NCI-H226 (cell line): ENCODE measurements at regions not wholly inside any gene's neighbourhood (a gene's known extent, or its start where the extent isn't known, plus 50 kb on each side); places are given as distances from the start of the nearest gene placed in this dataset.

Source experiments
- DNase-seq: peaks from one replicate; pipeline ENCODE4 v3.0.0-alpha.2; 2015

- no peak for DNase-seq
Measured at GRCh38 chr12:118773956-118774723, 207.2 kb upstream of the SRRM4 start.

GRCh38 chr12:118777504-118777903 lies 203.8 kb upstream of the SRRM4 start:
- no peak for DNase-seq

DNA sequence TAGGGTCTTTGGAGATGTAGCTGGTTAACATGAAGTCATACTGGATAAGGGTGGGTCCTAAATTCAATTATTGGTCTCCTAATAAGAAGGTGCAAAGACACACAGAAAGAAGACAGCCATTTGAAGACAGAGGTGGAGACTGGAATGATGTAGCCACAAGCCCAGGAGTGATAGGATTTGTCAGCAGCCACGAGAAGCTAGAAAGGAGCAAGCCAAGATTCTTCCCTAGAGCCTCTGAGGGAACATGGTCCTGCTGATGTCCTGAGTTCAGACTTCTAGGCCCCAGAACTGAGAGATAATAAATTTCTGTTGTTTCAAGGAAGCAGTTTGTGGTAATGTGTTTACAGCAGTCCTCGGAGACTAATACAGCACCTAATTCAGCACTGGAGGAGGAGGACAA lies 203.3 kb upstream of the SRRM4 start:
- DNase-seq, result no peak

DNA sequence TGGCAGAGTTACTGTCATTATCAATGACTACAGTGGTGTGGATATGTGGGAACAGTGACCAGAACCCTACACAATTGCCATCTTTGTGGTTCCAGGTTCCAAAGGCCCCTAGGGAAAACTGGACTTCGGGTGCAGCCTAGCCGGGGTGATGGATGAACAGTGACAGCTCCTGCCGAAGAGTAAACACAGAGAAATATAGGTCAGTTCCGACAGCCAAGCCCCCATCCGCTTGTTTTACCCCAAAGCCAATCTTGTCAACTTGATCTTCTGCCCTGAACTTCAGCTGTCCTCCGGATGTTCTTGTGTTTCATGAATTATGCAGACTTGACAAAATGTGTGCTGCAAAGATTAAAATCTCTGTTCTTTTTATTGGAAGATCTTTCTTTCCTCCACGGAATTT lies 200.4 kb upstream of the SRRM4 start:
- no peak for DNase-seq

GRCh38 chr12:118781692-118782091 lies 199.6 kb upstream of the SRRM4 start:
- DNase-seq, result no peak

- no peak for DNase-seq
Measured at GRCh38 chr12:118783703-118784102, 197.6 kb upstream of the SRRM4 start.

DNA sequence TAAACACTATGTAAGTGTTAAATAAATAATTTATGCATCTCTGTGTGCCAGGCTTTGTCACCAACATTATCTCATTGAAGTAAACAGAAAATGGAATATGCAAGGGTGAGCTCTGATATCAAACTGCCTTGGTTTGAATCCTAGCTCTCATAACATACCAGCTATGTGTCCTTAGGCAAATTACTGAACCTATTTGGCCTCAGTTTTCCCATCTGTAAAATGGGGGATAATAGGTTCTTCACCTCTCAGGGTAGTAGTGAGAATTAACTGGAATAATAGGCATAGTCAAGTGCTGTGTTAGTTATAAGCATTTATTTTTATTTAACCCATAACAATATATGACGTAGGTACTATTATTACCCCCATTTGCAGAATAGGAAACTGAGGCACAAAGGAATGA lies 190.8 kb upstream of the SRRM4 start:
- DNase-seq, result no peak

DNA sequence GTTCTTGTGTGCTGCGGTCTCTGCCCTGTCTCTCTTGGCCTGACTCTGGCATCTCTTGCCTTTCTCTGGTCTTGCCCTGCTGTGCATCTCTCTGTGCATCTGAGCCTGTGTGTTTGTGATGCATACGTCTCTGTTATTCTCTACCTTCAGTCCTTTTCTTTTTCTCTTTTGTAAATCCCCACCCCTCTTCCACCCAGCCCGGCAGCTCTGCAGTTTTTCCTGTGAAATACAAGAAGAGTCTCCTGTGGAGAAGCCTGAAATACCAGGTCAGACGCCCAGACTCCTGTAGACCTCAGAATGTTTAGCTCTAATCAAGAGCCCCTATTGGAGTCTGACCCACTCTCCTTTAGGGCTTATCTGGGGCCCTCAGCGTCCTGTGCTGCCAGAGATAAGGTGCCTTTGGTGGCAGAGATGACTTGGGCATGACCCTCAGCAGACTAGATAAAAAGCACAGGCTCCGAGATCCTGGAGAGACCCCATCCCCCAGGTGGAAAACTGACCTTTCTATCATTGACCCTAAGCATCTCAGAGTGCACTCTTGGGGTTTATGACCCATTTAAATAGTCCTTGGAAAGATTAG lies 167.5 kb upstream of the SRRM4 start:
- DNase-seq, result no peak

DNA sequence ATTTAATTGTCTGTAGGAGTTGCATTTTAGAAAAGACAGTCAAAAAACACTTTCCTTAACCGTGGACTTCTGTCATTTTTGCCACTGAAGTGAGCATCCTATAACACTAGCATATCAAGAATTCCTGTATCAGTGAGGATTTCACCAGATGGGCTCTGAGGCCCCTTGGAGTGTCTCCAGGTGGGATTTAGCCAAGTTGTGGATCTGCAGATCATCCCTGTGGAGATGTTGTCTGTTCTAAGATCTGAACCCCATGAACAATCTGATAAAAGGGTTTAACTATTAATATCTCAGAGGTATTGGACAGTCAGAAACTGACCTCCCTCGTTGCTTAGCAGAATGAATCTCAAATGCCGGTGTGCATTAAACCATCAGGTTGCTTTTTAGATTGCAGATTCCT lies 165.0 kb upstream of the SRRM4 start:
- DNase-seq, result no peak

DNA sequence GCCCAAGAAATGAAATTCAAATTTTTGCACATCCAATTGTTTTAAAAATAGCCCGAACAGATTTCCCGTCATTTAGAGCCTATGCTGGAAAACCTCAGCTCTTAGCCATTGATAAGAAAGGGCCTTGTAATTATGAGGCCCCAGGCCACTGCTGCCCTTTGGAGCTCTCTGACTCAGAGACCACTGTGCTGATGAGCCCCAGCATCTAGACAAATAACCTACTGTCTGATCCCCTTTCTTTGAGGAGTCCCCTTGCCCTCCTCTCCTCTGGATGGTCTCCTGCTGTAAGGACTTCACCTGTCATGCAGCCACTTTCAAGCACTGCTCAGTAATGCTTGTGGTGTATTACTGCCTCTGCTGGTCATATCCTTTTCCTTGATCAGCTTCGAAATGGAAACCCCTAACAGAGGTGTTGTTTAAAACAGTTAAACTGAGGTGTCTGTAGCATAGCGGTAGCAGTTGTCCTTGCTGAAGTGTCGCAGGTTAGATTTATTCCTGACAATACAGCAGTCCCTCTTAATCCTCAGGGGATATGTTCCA lies 159.9 kb upstream of the SRRM4 start:
- DNase-seq, result no peak

GRCh38 chr12:118822512-118822911 lies 158.8 kb upstream of the SRRM4 start:
- no peak for DNase-seq

GRCh38 chr12:118827047-118827446 lies 154.3 kb upstream of the SRRM4 start:
- no peak for DNase-seq

DNA sequence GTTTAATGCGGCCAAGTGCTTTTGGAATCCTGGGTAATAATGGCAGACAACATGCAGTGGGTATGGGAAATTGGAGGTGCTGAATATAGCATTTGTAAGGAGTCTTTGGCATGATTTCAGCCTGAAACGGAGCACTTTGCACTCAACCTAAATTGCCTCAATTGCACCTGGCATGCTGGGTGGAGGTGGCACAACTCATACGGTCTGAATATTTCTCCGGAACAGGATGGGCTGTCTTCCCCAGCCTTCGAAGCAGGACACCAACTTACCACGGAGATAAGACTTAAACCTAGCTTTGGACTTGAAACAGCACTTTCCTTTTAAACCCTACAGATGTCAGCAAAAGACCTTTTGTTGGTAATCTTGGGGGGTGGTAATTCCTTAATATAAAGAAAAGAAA lies 153.7 kb upstream of the SRRM4 start:
- no peak for DNase-seq

GRCh38 chr12:118830296-118830695 lies 151.0 kb upstream of the SRRM4 start:
- DNase-seq, result no peak

DNA sequence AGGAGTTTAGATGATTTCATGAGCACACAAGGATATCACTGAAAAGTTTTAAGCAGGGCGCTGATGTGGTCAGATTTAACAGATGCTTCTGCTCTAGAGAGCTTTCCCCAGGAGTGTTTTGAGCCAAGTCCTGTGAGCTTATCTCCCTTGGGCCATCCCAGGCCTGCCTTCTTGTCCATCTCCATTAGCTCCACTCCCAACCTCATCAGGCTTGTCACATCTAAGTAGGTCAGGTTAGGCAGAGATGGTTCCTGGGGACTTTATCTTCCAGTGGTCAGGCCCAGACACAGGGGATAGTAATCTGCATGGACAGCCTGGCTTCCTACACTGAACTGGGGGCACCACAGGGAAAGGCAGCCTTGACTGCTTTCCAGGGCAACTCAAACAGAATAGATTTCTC lies 145.4 kb upstream of the SRRM4 start:
- DNase-seq, result no peak

DNA sequence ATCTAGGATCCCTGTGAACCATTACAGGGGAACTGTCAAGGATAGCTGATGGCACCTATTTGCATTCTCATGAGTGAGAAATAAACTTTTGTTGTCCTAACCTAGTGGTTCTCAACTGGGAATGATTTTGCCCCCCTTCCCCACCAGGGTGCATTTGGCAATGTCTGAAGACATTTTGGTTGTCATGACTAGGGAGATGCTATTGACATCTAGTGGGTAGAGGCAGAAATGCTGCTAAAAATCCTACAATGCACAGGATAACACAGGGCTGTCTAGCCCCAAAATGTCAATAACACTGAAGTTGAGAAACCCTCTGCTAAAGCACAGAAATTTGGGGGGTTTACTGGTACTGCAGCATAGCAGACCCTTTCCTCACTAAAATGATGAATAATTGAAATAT lies 140.9 kb upstream of the SRRM4 start:
- no peak for DNase-seq

DNA sequence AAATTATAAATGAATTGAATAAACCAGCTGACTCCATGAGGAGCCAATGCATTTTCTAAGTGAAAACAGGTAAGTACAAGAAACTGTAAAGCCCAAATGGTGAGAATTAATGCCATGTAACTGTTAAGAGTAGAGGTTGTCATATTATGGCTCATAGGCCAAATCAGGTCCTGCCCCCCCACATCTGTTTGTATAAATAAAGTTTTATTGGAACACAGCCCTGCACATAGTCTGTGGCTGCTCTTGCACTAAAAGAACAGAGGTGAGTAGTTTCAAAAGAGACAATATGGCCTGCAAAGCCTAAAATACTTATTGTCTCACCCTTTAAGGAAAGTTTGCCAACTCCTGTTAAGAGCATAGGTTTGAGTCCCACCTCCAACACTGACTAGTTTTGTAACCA lies 140.5 kb upstream of the SRRM4 start:
- DNase-seq, result no peak

- no peak for DNase-seq
Measured at GRCh38 chr12:118841588-118841987, 139.8 kb upstream of the SRRM4 start.

- DNase-seq, result no peak
Measured at GRCh38 chr12:118842866-118843265, 138.5 kb upstream of the SRRM4 start.

DNA sequence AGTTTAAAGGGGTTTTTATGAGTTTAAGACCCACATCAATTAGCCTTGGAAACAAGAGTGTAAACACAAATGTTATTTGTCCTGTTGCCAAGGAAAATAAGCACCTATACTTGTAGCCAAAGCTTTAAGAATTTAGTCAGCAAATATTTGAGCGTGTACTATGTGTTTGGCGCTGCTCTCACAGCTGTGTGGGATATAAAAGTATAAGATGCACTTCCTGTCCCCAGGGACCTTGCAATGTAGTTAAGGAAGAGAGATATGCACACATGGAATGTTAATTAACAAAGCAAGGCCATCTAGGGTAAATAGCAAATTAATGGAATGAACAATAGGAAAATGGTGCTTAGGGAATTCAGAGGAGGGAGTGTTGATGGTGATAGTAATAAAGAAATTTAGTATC lies 134.9 kb upstream of the SRRM4 start:
- DNase-seq, result no peak

- no peak for DNase-seq
Measured at GRCh38 chr12:118850244-118850825, 131.0 kb upstream of the SRRM4 start.

DNA sequence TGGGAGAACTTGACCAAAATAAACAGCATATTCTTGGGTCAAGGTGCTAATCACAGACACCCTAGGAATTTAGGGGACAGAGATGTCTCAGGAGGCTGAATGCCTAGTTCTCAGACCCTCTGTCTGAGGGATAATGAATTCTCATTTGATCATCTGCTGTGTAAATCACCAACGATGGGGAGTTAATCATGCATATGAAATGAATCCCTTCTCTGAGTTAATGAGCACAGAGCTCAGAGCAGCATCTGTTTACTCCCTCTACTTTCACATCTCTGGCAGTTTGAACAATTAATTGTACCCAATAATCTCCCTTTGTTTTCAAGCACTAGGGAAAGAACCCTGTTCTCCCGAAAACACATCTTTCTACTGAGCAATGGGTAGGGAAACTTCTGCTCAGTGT lies 129.4 kb upstream of the SRRM4 start:
- no peak for DNase-seq

DNA sequence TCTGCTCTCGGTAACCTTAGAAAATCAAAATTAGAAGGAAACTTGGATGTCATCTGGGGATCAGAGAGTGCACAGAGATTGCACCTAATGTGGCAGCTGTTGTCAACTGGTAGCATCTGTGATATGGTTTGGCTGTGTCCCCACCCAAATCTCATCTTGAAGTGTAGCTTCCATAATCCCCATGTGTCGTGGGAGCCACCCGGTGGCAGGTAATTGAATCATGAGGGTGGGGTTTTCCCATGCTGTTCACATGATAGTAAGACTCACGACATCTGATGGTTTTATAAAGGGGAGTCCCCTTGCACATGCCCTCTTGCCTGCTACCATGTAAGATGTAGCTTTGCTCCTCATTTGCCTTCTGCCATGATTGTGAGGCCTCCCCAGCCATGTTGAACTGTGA lies 127.7 kb upstream of the SRRM4 start:
- no peak for DNase-seq

GRCh38 chr12:118855858-118856257 lies 125.5 kb upstream of the SRRM4 start:
- no peak for DNase-seq
